ENCODE measurements at regions not wholly inside any gene's neighbourhood (a gene's known extent, or its start where the extent isn't known, plus 50 kb on each side); places are given as distances from the start of the nearest gene placed in this dataset.

GRCh38 chr17:65388911-65389310, 172.5 kb downstream of the AXIN2 start:
- peaks cover 3% of the 10 kb centered on the region; the same call in 1 of the 2 replicates for H3K4me1 ChIP-seq (ENCODE audit: control insufficient read depth, insufficient read depth, low read length)
- H2BK20ac ChIP-seq (ENCODE audit: low read depth, low read length), result no peak overlapping the region
- H4K20me1 ChIP-seq (ENCODE audit: insufficient read depth, low read length), result no peaks in the 10 kb centered on the region
- TF ChIP-seq RAD21 (IDR thresholded peaks at IDR 0.05; ENCODE audit: low read length) (no peak), SMC3 (IDR thresholded peaks at IDR 0.05; ENCODE audit: low read depth, low read length) (no peak), MAZ (IDR thresholded peaks at IDR 0.05; ENCODE audit: borderline replicate concordance, low read depth, low read length) (no peak), USF2 (IDR thresholded peaks at IDR 0.05; ENCODE audit: low read depth, low read length) (no peak)
- H4K91ac ChIP-seq (ENCODE audit: insufficient read depth, low read depth, low read length), result no peak overlapping the region
- H3K4me2 ChIP-seq (ENCODE audit: low read depth, low read length), result no peak overlapping the region
- H4K5ac ChIP-seq (ENCODE audit: low read depth, low read length), result no peak overlapping the region
- H3K4ac ChIP-seq (ENCODE audit: low read depth, low read length), result no peak overlapping the region
- ChIA-PET POLR2A (ENCODE audit: unreplicated experiment) (no interaction called here), CTCF (interaction anchor here (0.6 kb wide), 1 partner anchor 106 kb away, joined by 4 read pairs; no protein-coding TSS in a partner anchor)
- no TSS peak for BruUV-seq (replicated peaks)
- intact Hi-C loops (cut with micrococcal nuclease) (no loop called here), dilution Hi-C loops (cut with HindIII; ENCODE audit: low sequenced_read_pairs, unreplicated experiment) (no loop called here), in situ Hi-C loops (cut with MboI; ENCODE audit: low sequenced_read_pairs) (no loop called here)
- no peaks in the 10 kb centered on the region for H3K27me3 ChIP-seq (ENCODE audit: control insufficient read depth, insufficient read depth, low read length)
- no peaks in the 10 kb centered on the region for H3K9me1 ChIP-seq (ENCODE audit: insufficient read depth, low read length)
- DNase-seq (no peak), ATAC-seq (ENCODE audit: low read depth) (no peak)
- H4K8ac ChIP-seq (ENCODE audit: low read depth in 2 of 2, low read length in 2 of 2), result no peak overlapping the region
- H3K27ac ChIP-seq (ENCODE audit: insufficient read depth, low read length), result no peak overlapping the region
- H3K9me3 ChIP-seq (ENCODE audit: control insufficient read depth, insufficient read depth, low read length), result no peaks in the 10 kb centered on the region
- no peak overlapping the region for H3K14ac ChIP-seq (replicated peaks; ENCODE audit: low read depth, low read length)
- WGBS, 2 experiments (ENCODE audit: extremely low coverage in 2 of 2, insufficient read length in 1 of 2), result no CpG with 5 or more reads among the region's 1 CpG
- H3K18ac ChIP-seq (ENCODE audit: low read depth, low read length), result no peak overlapping the region
- H3K36me3 ChIP-seq (ENCODE audit: control insufficient read depth, insufficient read depth, low read length), result no peaks in the 10 kb centered on the region
- H3K23ac ChIP-seq (ENCODE audit: low read depth, low read length), result no peak overlapping the region
- H3K79me1 ChIP-seq (ENCODE audit: low read depth in 1 of 2, low read length in 2 of 2), result no peaks in the 10 kb centered on the region
- H2BK15ac ChIP-seq (ENCODE audit: low read depth, low read length), result no peak overlapping the region
- H3K56ac ChIP-seq (ENCODE audit: extremely low read depth, insufficient read depth, low read length), result no peak overlapping the region
- no peak overlapping the region for H3K4me3 ChIP-seq (ENCODE audit: insufficient read depth, low read depth, low read length)
- H2BK120ac ChIP-seq (ENCODE audit: low read depth, low read length), result no peak overlapping the region
- H2AK9ac ChIP-seq (replicated peaks; ENCODE audit: low read depth, low read length, poor library complexity), result no peak overlapping the region
- no peak overlapping the region for H3K9ac ChIP-seq (ENCODE audit: low read depth, low read length)
- no peak overlapping the region for H2AFZ ChIP-seq (replicated peaks; ENCODE audit: low read length, poor library complexity)
- no peak overlapping the region for H2AK5ac ChIP-seq (ENCODE audit: low read depth, low read length)
- H2BK5ac ChIP-seq (ENCODE audit: low read depth, low read length, poor library complexity, severe bottlenecking), result no peak overlapping the region

Data from IMR-90 (cell line).